ENCODE measurements at regions not wholly inside any gene's neighbourhood (a gene's known extent, or its start where the extent isn't known, plus 50 kb on each side); places are given as distances from the start of the nearest gene placed in this dataset.

GRCh38 chr5:99911971-99912370 lies 623.2 kb upstream of the FAM174A start:
- Histone ChIP-seq H3K4me3 (no peak overlapping the region), H3K36me3 (no peaks in the 10 kb centered on the region), H3K4me1 (no peaks in the 10 kb centered on the region), H3K27ac (no peak overlapping the region), H3K27me3 (no peaks in the 10 kb centered on the region), H3K9me3 (no peaks in the 10 kb centered on the region)
- no peak for TF ChIP-seq CTCF (IDR thresholded peaks at IDR 0.05)
- no peak for DNase-seq (ENCODE audit: low spot score)

GRCh38 chr5:99906776-99907175 lies 628.4 kb upstream of the FAM174A start:
- no peak overlapping the region for H3K4me3 ChIP-seq
- H3K4me1 ChIP-seq = no peaks in the 10 kb centered on the region
- no peak for DNase-seq (ENCODE audit: low spot score)
- no peaks in the 10 kb centered on the region for H3K9me3 ChIP-seq
- no peaks in the 10 kb centered on the region for H3K36me3 ChIP-seq
- no peak overlapping the region for H3K27ac ChIP-seq
- no peaks in the 10 kb centered on the region for H3K27me3 ChIP-seq
- TF ChIP-seq CTCF (IDR thresholded peaks at IDR 0.05) = no peak

GRCh38 chr5:99901972-99902371 lies 633.2 kb upstream of the FAM174A start:
- no peak for DNase-seq (ENCODE audit: low spot score)
- H3K36me3 ChIP-seq = no peaks in the 10 kb centered on the region
- H3K27ac ChIP-seq = no peak overlapping the region
- no peak for TF ChIP-seq CTCF (IDR thresholded peaks at IDR 0.05)
- H3K4me3 ChIP-seq = no peak overlapping the region
- H3K9me3 ChIP-seq = no peaks in the 10 kb centered on the region
- no peaks in the 10 kb centered on the region for H3K4me1 ChIP-seq
- H3K27me3 ChIP-seq = no peaks in the 10 kb centered on the region

- no peaks in the 10 kb centered on the region for H3K36me3 ChIP-seq
- H3K27ac ChIP-seq = no peak overlapping the region
- H3K4me3 ChIP-seq = no peak overlapping the region
- no peaks in the 10 kb centered on the region for H3K9me3 ChIP-seq
- H3K27me3 ChIP-seq = no peaks in the 10 kb centered on the region
- no peaks in the 10 kb centered on the region for H3K4me1 ChIP-seq
- TF ChIP-seq CTCF (IDR thresholded peaks at IDR 0.05) = no peak
- no peak for DNase-seq (ENCODE audit: low spot score)
These were observed 634.8 kb upstream of the FAM174A start for GRCh38 chr5:99900302-99900852.

- DNase-seq (ENCODE audit: low spot score) = no peak
- Histone ChIP-seq H3K27me3 (no peaks in the 10 kb centered on the region), H3K4me1 (no peaks in the 10 kb centered on the region), H3K4me3 (no peak overlapping the region), H3K9me3 (no peaks in the 10 kb centered on the region), H3K36me3 (no peaks in the 10 kb centered on the region), H3K27ac (no peak overlapping the region)
- TF ChIP-seq CTCF (IDR thresholded peaks at IDR 0.05) = no peak
These were observed 655.2 kb upstream of the FAM174A start for GRCh38 chr5:99879791-99880511.

GRCh38 chr5:99878830-99879229 lies 656.3 kb upstream of the FAM174A start:
- Histone ChIP-seq H3K4me1 (no peaks in the 10 kb centered on the region), H3K9me3 (no peaks in the 10 kb centered on the region), H3K27ac (no peak overlapping the region), H3K36me3 (no peaks in the 10 kb centered on the region), H3K27me3 (no peaks in the 10 kb centered on the region), H3K4me3 (no peak overlapping the region)
- DNase-seq (ENCODE audit: low spot score) = no peak
- no peak for TF ChIP-seq CTCF (IDR thresholded peaks at IDR 0.05)

Data from right atrium auricular region (tissue), 2 donors.